IMR-90 (cell line): ENCODE measurements at regions not wholly inside any gene's neighbourhood (a gene's known extent, or its start where the extent isn't known, plus 50 kb on each side); places are given as distances from the start of the nearest gene placed in this dataset.

ENCODE experiments used
- ATAC-seq: fragments of 200-7000 bp; cut with Tn5 transposase; 2 replicates; pipeline ENCODE4 v1.9.1; 2020; ENCODE audit warnings: low read depth, mild to moderate bottlenecking, moderate library complexity
- BruUV-seq: library from RNA; stranded (reverse); fragments of 400-500 nt; replicated peaks from 2 replicates; lab custom pipeline; 2021; lab: Mats Ljungman, UMichigan
- CTCF ChIA-PET: fragments of 300-600 bp; formaldehyde crosslinking; extraction: SDS; loops from one replicate; lab custom pipeline; 2021; ENCODE audit warnings: antibody characterized with exemption; lab: Yijun Ruan, JAX
- POLR2A ChIA-PET: fragments of 300-600 bp; sonication (Branson Sonifier 250); formaldehyde crosslinking; loops from one replicate; lab custom pipeline; 2022; ENCODE audit warnings: antibody characterized with exemption; ENCODE audit not compliant: unreplicated experiment; lab: Charles Lee
- DNase-seq: peaks from one replicate; pipeline ENCODE4 v3.0.0; 2013
- H2AFZ ChIP-seq: replicated peaks from 2 replicates; pipeline ENCODE3; 2013; ENCODE audit warnings: low read length, mild to moderate bottlenecking; ENCODE audit not compliant: poor library complexity
- H2AK5ac ChIP-seq: 2 replicates; pipeline ENCODE4 v1.6.1; 2013; ENCODE audit warnings: low read depth, low read length, inconsistent platforms
- H2AK9ac ChIP-seq: replicated peaks from 2 replicates; pipeline ENCODE3; 2013; ENCODE audit warnings: mild to moderate bottlenecking, low read depth, low read length, moderate library complexity; ENCODE audit not compliant: poor library complexity
- H2BK120ac ChIP-seq: 2 replicates; pipeline ENCODE4 v1.6.1; 2013; ENCODE audit warnings: low read depth, low read length, inconsistent platforms
- H2BK15ac ChIP-seq: 3 replicates; pipeline ENCODE4 v1.6.1; 2013; ENCODE audit warnings: low read depth, low read length, inconsistent platforms
- H2BK20ac ChIP-seq: 2 replicates; pipeline ENCODE4 v1.6.1; 2013; ENCODE audit warnings: low read depth, mild to moderate bottlenecking, inconsistent platforms, low read length, moderate library complexity
- H2BK5ac ChIP-seq: 2 replicates; pipeline ENCODE4 v1.6.1; 2013; ENCODE audit warnings: mild to moderate bottlenecking, low read depth, low read length, inconsistent platforms; ENCODE audit not compliant: poor library complexity, severe bottlenecking
- H3K14ac ChIP-seq: replicated peaks from 2 replicates; pipeline ENCODE4 v1.6.1; 2013; ENCODE audit warnings: low read depth, low read length, inconsistent platforms
- H3K18ac ChIP-seq: 2 replicates; pipeline ENCODE4 v1.6.1; 2013; ENCODE audit warnings: low read depth, low read length, control low read depth
- H3K23ac ChIP-seq: 2 replicates; pipeline ENCODE4 v1.6.1; 2013; ENCODE audit warnings: low read depth, low read length, inconsistent platforms
- H3K27ac ChIP-seq: 2 replicates; pipeline ENCODE4 v1.5.1; 2013; ENCODE audit warnings: mild to moderate bottlenecking, control low read depth, low read length; ENCODE audit not compliant: insufficient read depth
- H3K27me3 ChIP-seq: 2 replicates; pipeline ENCODE4 v1.6.1; 2013; ENCODE audit warnings: low read length; ENCODE audit not compliant: control insufficient read depth, insufficient read depth
- H3K36me3 ChIP-seq: 2 replicates; pipeline ENCODE4 v1.6.1; 2013; ENCODE audit warnings: low read length, mixed read lengths; ENCODE audit not compliant: control insufficient read depth, insufficient read depth
- H3K4ac ChIP-seq: 2 replicates; pipeline ENCODE4 v1.6.1; 2013; ENCODE audit warnings: low read depth, low read length, inconsistent platforms
- H3K4me1 ChIP-seq: 2 replicates; pipeline ENCODE4 v1.6.1; 2013; ENCODE audit warnings: low read length, mixed read lengths; ENCODE audit not compliant: control insufficient read depth, insufficient read depth
- H3K4me2 ChIP-seq: 2 replicates; pipeline ENCODE4 v1.6.1; 2013; ENCODE audit warnings: low read depth, mild to moderate bottlenecking, control low read depth, low read length, moderate library complexity
- H3K4me3 ChIP-seq: 2 replicates; pipeline ENCODE4 v1.5.1; 2013; ENCODE audit warnings: low read depth, mild to moderate bottlenecking, control low read depth, low read length, moderate library complexity; ENCODE audit not compliant: insufficient read depth
- H3K56ac ChIP-seq: 2 replicates; pipeline ENCODE4 v1.6.1; 2013; ENCODE audit warnings: low read length, inconsistent platforms; ENCODE audit not compliant: insufficient read depth; ENCODE audit errors: extremely low read depth
- H3K79me1 ChIP-seq, 2 experiments: 2 replicates each; pipeline ENCODE4 v1.6.1; 2013; ENCODE audit warnings: low read length in 2 of 2, inconsistent platforms in 1 of 2, low read depth in 1 of 2
- H3K9ac ChIP-seq: 2 replicates; pipeline ENCODE4 v1.6.1; 2013; ENCODE audit warnings: low read depth, low read length, control low read depth
- H3K9me1 ChIP-seq: 2 replicates; pipeline ENCODE4 v1.6.1; 2013; ENCODE audit warnings: low read length, inconsistent platforms; ENCODE audit not compliant: insufficient read depth
- H3K9me3 ChIP-seq: 2 replicates; pipeline ENCODE4 v1.6.1; 2013; ENCODE audit warnings: low read length; ENCODE audit not compliant: control insufficient read depth, insufficient read depth
- H4K20me1 ChIP-seq: 2 replicates; pipeline ENCODE4 v1.6.1; 2013; ENCODE audit warnings: low read length, inconsistent platforms; ENCODE audit not compliant: insufficient read depth
- H4K5ac ChIP-seq: 2 replicates; pipeline ENCODE4 v1.6.1; 2013; ENCODE audit warnings: mild to moderate bottlenecking, low read depth, low read length, control low read depth
- H4K8ac ChIP-seq, 2 experiments: 2 replicates each; pipeline ENCODE4 v1.6.1; 2013; ENCODE audit warnings: low read depth in 2 of 2, low read length in 2 of 2, control low read depth in 1 of 2, inconsistent platforms in 1 of 2
- H4K91ac ChIP-seq: 2 replicates; pipeline ENCODE4 v1.6.1; 2013; ENCODE audit warnings: low read depth, low read length, inconsistent platforms; ENCODE audit not compliant: insufficient read depth
- CEBPB ChIP-seq: IDR thresholded peaks from 2 replicates; pipeline ENCODE4 v1.6.1; 2012; ENCODE audit warnings: low read depth, low read length, improper control_type of control experiment
- CHD1 ChIP-seq: IDR thresholded peaks from 2 replicates; pipeline ENCODE4 v1.6.1; 2012; ENCODE audit warnings: low read depth, low read length, improper control_type of control experiment
- FOS ChIP-seq: fragments of 150-350 bp; IDR thresholded peaks from 2 replicates; pipeline ENCODE4 v1.6.1; 2016; ENCODE audit warnings: low read depth, low read length
- MAFK ChIP-seq: IDR thresholded peaks from 2 replicates; pipeline ENCODE4 v1.6.1; 2012; ENCODE audit warnings: low read depth, low read length, improper control_type of control experiment
- MAZ ChIP-seq: IDR thresholded peaks from 2 replicates; pipeline ENCODE4 v1.6.1; 2012; ENCODE audit warnings: low read depth, mild to moderate bottlenecking, low read length, improper control_type of control experiment, moderate library complexity, borderline replicate concordance
- MXI1 ChIP-seq: IDR thresholded peaks from 2 replicates; pipeline ENCODE4 v1.6.1; 2012; ENCODE audit warnings: low read depth, mild to moderate bottlenecking, low read length, moderate library complexity, borderline replicate concordance
- NFE2L2 ChIP-seq: fragments of 150-350 bp; IDR thresholded peaks from 2 replicates; pipeline ENCODE4 v1.6.1; 2016; ENCODE audit warnings: low read depth, mild to moderate bottlenecking, low read length
- POLR2A ChIP-seq: IDR thresholded peaks from 2 replicates; pipeline ENCODE4 v1.6.1; 2012; ENCODE audit warnings: mild to moderate bottlenecking, low read depth, low read length
- RAD21 ChIP-seq: IDR thresholded peaks from 2 replicates; pipeline ENCODE4 v1.6.1; 2012; ENCODE audit warnings: low read length, improper control_type of control experiment
- RCOR1 ChIP-seq: IDR thresholded peaks from 2 replicates; pipeline ENCODE4 v1.6.1; 2012; ENCODE audit warnings: mild to moderate bottlenecking, low read length, improper control_type of control experiment; ENCODE audit not compliant: insufficient replicate concordance
- RFX5 ChIP-seq: IDR thresholded peaks from 2 replicates; pipeline ENCODE4 v1.8.0; 2012; ENCODE audit warnings: low read depth, mild to moderate bottlenecking, low read length, moderate library complexity
- SMC3 ChIP-seq: fragments of 150-350 bp; IDR thresholded peaks from 2 replicates; pipeline ENCODE4 v1.6.1; 2016; ENCODE audit warnings: low read depth, mild to moderate bottlenecking, antibody characterized with exemption, low read length, moderate library complexity
- WGBS, 2 experiments: methylation state at CpG; one replicate each; pipeline versions ENCODE4 v1.1.5 to v1.1.7; 2013; ENCODE audit warnings: missing lambda C conversion rate in 2 of 2; ENCODE audit not compliant: insufficient read length in 1 of 2; ENCODE audit errors: extremely low coverage in 2 of 2; 5-methylcytosine and 5-hydroxymethylcytosine counted together
- dilution Hi-C: fragments of 300-500 bp; cut with HindIII; formaldehyde crosslinking; loops from one replicate; pipeline ENCODE4 v1.14.3; 2018; ENCODE audit warnings: low sequenced_read_pairs; ENCODE audit not compliant: unreplicated experiment
- in situ Hi-C: fragments of 300-500 bp; cut with MboI; formaldehyde crosslinking; loops from 3 replicates; pipeline ENCODE4 v1.14.3; 2019; ENCODE audit warnings: low sequenced_read_pairs, inconsistent platforms, mixed read lengths
- intact Hi-C: fragments of 100-400 bp; cut with micrococcal nuclease; formaldehyde crosslinking; loops from 2 replicates; pipeline ENCODE4 v1.10.0; 2022
- TF ChIP-seq, protein P1 (sequence below): fragments of 150-350 bp; IDR thresholded peaks from 2 replicates; pipeline ENCODE4 v1.6.1; 2016; ENCODE audit warnings: low read depth, mild to moderate bottlenecking, low read length, moderate library complexity, borderline replicate concordance
- TF ChIP-seq, protein P2 (sequence below): fragments of 150-350 bp; IDR thresholded peaks from 2 replicates; pipeline ENCODE4 v1.6.1; 2017; ENCODE audit warnings: mild to moderate bottlenecking, antibody characterized with exemption, low read length, low read depth
- TF ChIP-seq, protein P3 (sequence below): conservative IDR thresholded peaks from 2 replicates; pipeline ENCODE4 v1.5.1; 2012; ENCODE audit warnings: mild to moderate bottlenecking, low read depth, low read length, improper control_type of control experiment

DNA sequence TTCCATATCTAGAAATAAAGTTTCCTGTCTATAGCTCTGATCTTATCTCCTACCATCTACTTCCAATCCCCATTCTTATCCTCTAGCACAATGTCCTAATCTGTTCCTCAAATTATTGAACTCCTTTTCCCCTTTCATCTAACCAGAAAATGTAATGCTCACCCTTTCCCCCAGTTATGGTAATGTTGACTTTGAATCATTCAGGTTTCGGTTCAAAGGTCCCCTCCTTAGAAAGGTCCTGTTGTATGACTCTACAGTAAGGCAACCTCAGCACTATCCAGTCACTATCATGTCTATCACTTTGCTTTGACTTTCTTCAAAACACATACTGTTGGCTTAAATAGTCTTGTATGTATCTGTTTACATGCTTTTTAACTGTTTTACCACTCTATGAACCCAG, 264.2 kb upstream of the PCDH15 start:
- Histone ChIP-seq H3K23ac (no peak overlapping the region), H3K4ac (no peak overlapping the region), H3K14ac (no peak overlapping the region), H3K4me2 (no peak overlapping the region), H3K9ac (no peak overlapping the region), H3K56ac (no peak overlapping the region), H3K9me3 (no peaks in the 10 kb centered on the region), H4K8ac (no peak overlapping the region), H2BK5ac (no peak overlapping the region), H2BK20ac (no peak overlapping the region), H3K27me3 (no peaks in the 10 kb centered on the region), H3K79me1 (no peaks in the 10 kb centered on the region), H3K18ac (no peak overlapping the region), H2AK5ac (no peak overlapping the region), H3K9me1 (no peaks in the 10 kb centered on the region), H2AFZ (no peak overlapping the region), H3K4me3 (no peak overlapping the region), H2AK9ac (no peak overlapping the region), H3K4me1 (no peaks in the 10 kb centered on the region), H4K91ac (no peak overlapping the region), H4K5ac (no peak overlapping the region), H3K36me3 (no peaks in the 10 kb centered on the region), H4K20me1 (no peaks in the 10 kb centered on the region), H2BK15ac (no peak overlapping the region), H3K27ac (no peak overlapping the region), H2BK120ac (no peak overlapping the region)
- ChIA-PET CTCF (no interaction called here), POLR2A (no interaction called here)
- no TSS peak for BruUV-seq
- dilution Hi-C loops (no loop called here), intact Hi-C loops (no loop called here), in situ Hi-C loops (no loop called here)
- TF ChIP-seq, protein P1, sequence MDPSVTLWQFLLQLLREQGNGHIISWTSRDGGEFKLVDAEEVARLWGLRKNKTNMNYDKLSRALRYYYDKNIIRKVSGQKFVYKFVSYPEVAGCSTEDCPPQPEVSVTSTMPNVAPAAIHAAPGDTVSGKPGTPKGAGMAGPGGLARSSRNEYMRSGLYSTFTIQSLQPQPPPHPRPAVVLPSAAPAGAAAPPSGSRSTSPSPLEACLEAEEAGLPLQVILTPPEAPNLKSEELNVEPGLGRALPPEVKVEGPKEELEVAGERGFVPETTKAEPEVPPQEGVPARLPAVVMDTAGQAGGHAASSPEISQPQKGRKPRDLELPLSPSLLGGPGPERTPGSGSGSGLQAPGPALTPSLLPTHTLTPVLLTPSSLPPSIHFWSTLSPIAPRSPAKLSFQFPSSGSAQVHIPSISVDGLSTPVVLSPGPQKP: no peak
- no peak for TF ChIP-seq RAD21
- TF ChIP-seq CEBPB: no peak
- no peak for TF ChIP-seq FOS
- no peak for TF ChIP-seq RFX5
- no peak for TF ChIP-seq RCOR1
- TF ChIP-seq MXI1: no peak
- TF ChIP-seq MAFK: no peak
- TF ChIP-seq NFE2L2: no peak
- TF ChIP-seq, protein P2, sequence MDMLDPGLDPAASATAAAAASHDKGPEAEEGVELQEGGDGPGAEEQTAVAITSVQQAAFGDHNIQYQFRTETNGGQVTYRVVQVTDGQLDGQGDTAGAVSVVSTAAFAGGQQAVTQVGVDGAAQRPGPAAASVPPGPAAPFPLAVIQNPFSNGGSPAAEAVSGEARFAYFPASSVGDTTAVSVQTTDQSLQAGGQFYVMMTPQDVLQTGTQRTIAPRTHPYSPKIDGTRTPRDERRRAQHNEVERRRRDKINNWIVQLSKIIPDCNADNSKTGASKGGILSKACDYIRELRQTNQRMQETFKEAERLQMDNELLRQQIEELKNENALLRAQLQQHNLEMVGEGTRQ: no peak
- TF ChIP-seq CHD1: no peak
- TF ChIP-seq, protein P3, sequence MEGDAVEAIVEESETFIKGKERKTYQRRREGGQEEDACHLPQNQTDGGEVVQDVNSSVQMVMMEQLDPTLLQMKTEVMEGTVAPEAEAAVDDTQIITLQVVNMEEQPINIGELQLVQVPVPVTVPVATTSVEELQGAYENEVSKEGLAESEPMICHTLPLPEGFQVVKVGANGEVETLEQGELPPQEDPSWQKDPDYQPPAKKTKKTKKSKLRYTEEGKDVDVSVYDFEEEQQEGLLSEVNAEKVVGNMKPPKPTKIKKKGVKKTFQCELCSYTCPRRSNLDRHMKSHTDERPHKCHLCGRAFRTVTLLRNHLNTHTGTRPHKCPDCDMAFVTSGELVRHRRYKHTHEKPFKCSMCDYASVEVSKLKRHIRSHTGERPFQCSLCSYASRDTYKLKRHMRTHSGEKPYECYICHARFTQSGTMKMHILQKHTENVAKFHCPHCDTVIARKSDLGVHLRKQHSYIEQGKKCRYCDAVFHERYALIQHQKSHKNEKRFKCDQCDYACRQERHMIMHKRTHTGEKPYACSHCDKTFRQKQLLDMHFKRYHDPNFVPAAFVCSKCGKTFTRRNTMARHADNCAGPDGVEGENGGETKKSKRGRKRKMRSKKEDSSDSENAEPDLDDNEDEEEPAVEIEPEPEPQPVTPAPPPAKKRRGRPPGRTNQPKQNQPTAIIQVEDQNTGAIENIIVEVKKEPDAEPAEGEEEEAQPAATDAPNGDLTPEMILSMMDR: no peak
- no peak for TF ChIP-seq POLR2A
- TF ChIP-seq MAZ: no peak
- TF ChIP-seq SMC3: no peak
- ATAC-seq (no peak), DNase-seq (no peak)
- WGBS, 2 experiments: no CpG with 5 or more reads among the region's 1 CpG
